CD1c-positive myeloid dendritic cell (primary cell): ENCODE measurements at regions not wholly inside any gene's neighbourhood (a gene's known extent, or its start where the extent isn't known, plus 50 kb on each side); places are given as distances from the start of the nearest gene placed in this dataset.

Experiments
- DNase-seq: peaks from one replicate; pipeline ENCODE4 v3.0.0-alpha.2; 2016; ENCODE audit errors: extremely low spot score

- no peak for DNase-seq
Observed at GRCh38 chr11:119855066-119855465, 126.1 kb upstream of the NECTIN1 start.

GRCh38 chr11:119854521-119854920 is 125.5 kb upstream of the NECTIN1 start:
- no peak for DNase-seq

GRCh38 chr11:119853581-119854360 is 124.8 kb upstream of the NECTIN1 start:
- no peak for DNase-seq

DNA sequence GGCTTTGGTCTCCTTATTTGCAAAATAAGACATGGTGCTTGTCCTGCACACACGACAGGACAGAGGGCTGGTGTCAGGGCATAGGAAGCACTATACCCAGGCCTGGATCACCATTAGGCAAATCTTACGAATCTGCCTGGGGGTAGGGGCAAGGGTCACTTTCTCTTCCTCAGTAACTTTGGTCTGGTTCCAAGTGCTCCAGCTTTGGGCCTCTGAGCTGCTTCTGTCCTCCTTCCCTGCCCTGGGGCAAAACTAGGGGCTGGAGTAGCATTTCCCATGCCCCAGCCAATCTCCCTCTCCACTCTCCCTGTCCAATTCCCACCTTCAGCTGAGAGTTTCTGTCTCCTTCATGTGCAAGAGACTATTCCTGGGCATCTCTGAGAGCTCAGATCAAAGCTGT is 123.7 kb upstream of the NECTIN1 start:
- DNase-seq = no peak

GRCh38 chr11:119850822-119851409 is 121.9 kb upstream of the NECTIN1 start:
- DNase-seq = no peak

GRCh38 chr11:119849872-119850271 is 120.9 kb upstream of the NECTIN1 start:
- no peak for DNase-seq

- DNase-seq = no peak
Observed at GRCh38 chr11:119847853-119848252, 118.9 kb upstream of the NECTIN1 start.

- no peak for DNase-seq
Observed at GRCh38 chr11:119846374-119846773, 117.4 kb upstream of the NECTIN1 start.

DNA sequence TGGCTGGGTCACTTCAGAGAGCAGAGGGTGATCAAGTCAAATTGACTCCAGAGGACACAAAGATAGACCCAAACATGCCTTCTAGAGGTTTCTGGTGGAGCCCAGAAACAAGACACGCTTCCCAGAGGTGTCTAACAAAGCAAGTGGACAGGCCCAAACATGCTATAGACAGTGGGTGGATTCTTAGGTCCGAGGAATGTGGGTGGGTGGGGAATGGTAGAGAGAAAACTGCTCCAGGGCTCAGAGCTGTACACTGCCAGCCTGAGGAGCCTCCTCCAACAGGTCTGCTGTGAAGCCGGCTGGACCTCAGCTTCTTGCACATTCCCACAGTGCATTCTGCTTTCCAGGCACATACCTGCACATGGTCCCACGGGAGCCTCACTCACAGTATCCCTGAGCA is 116.8 kb upstream of the NECTIN1 start:
- no peak for DNase-seq

DNA sequence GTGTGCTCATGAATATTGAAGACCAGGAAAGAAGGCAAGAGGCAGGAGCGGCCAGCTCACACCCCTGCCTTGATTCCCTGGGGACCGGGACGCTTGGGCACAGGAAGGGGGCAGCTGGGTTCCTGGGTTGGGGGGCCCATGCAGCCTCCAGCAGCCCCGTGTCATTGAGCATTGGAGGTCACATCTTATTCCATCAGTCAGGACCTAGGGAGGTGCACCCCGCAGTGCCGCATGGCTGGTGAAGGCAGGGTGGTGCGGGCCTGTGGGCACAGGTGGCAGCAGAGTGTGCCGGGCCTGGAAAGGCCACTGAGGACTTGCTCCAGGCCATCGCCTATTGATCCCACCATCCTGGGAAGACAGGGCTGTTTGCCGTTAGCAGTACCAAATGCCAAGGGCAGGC is 116.3 kb upstream of the NECTIN1 start:
- no peak for DNase-seq

- no peak for DNase-seq
Observed at GRCh38 chr11:119844808-119845207, 115.8 kb upstream of the NECTIN1 start.

GRCh38 chr11:119843877-119844276 is 114.9 kb upstream of the NECTIN1 start:
- DNase-seq = no peak

DNA sequence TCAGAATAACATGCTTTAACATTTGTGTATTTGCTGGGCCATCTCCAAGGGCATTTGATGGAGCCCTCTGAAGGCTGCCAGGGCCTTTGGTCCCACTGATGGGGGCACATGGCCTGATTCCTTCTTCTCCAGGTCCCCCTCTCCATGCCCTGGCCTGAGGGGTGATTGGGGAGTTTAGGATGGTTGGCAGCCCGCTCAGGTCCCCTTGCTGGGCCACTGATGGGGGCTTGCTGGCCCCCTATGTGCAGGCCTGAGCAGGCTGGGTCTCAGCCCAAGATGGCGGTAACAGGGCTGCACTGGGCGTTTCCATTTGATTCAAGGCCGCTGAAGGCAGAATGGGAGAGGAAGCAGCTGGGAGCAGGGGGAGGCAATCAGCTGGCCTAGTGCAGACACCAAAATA is 113.7 kb upstream of the NECTIN1 start:
- no peak for DNase-seq

DNA sequence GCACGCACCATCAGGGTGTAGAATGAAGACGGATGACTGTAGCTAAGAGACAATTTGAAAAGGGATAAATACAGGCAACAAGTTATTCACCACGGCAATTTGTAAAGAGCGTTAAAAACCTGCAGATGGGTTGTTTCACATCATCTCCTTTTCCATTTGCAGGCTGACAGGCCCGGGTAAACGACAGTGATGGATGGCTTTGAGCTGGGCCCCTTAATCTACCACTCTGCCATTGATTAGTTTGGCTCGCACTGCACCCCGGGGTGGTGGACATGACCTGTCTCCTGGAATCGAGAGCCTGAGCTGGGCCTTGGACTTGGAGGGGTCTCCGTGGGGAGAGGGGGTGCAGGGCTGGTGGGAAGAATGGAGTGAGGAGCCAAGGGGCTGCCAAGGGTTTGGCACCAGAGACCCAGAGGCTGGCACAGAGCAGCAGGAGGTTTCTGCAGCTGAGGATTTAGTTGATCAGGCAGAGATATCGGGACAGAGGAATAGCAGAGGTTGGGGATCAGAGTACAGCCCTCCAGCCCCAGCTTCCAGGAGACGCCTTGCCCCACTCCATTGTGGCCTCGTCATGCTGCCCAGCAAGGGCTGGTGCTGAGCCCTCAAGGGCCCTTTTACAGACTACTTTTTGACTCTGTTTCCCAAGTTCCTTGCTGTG is 110.6 kb upstream of the NECTIN1 start:
- DNase-seq = no peak

DNA sequence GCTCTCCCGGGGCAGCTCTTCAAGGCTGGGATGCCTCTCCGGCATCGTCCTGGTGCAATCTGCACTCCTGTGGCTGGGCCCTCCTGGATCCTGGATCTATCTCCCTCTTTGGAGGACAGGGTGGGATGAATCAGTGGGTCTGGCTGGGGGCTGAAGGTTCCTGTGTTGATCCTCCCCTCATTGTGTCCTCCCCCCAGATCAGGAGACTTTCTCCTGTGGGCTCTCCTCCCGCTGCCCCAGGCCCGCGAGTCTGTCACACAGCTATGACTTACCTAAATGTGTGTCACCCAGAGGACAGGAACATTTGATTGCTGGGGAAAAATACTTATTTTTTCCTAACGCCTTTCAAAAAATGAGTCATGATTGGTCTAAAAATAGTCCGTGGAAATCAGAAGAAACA is 106.8 kb upstream of the NECTIN1 start:
- no peak for DNase-seq

- no peak for DNase-seq
Observed at GRCh38 chr11:119832202-119832935, 103.4 kb upstream of the NECTIN1 start.

GRCh38 chr11:119831011-119831410 is 102.0 kb upstream of the NECTIN1 start:
- DNase-seq = no peak

DNA sequence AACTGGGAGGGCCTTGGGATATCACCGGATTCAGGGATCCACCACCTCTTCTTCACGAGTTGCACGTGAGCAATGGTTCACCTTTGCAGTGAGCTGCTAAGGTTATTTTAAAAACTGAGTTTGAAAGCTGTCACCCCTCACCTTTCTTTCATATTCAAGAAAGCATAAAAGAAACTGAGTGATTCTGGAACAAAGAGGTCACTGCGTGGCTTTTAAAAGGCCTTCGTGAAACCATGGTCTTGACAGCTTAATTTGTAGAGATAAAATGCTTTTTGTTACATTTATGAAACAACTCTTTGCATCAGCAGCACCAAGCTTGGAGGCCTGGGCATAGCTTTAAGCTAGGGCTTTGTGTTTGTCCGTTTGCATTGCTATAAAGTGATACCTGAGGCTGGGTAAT is 101.4 kb upstream of the NECTIN1 start:
- no peak for DNase-seq

DNA sequence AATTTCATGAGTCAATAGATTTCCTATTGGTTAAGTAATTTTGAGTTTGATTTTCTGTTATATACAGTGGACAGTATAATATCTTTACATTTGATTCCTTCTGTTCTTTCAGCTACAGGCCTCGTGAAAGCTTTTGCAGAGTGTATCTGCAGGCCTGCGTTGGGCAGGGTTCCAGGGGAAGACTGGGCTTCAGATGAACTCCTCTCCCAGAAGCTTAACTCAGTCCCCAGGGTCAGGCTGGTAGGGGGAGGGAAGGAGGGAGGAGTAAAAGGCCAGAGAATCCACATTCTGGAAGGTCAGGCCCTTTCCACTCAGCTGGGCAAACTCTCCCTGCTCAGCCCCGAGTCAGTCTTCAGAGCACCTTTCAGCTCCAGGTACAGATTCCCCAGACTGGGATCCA is 100.4 kb upstream of the NECTIN1 start:
- no peak for DNase-seq

DNA sequence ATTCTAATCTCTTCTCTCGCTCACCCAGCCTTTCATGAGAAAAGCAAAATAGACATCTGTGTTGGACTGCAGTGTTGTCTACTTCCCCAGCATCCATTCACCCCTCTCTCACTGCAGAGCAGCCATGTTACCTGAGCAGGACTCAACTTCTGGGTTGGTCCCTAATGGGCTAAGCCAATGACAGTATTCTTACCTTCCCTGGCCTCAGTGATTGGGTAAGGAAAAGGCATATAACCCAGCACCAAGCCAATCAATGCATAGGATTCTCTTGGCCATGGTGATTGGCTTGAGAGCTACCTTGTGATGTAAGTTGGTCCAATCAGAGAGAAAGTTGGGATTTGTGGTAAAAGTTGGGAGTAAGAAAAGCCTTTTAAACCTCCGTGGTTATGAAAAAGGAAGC is 99.8 kb upstream of the NECTIN1 start:
- DNase-seq = no peak

- DNase-seq = no peak
Observed at GRCh38 chr11:119828006-119828405, 99.0 kb upstream of the NECTIN1 start.

- no peak for DNase-seq
Observed at GRCh38 chr11:119827113-119827512, 98.1 kb upstream of the NECTIN1 start.

DNA sequence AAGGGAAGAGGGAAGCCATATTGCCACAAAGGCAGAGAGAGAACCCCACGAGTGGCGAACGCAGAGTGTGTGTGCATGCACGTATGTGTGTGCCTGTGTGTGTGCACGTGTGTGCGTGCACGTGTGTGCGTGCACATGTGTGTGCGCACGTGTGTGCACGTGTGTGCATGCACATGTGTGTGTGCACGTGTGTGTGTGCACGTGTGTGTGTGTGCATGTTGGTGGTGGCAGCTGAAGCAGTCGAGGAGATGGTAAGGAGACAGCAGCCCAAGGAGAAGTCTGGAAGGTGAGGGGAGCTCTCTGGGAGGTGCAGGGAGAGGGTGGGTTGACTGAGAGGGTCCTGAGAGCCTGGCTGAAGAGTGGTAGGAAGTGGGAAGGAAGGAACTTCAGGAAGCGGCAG is 94.1 kb upstream of the NECTIN1 start:
- DNase-seq = no peak
